Heart left ventricle (tissue), 16 donors: ENCODE measurements at regions not wholly inside any gene's neighbourhood (a gene's known extent, or its start where the extent isn't known, plus 50 kb on each side); places are given as distances from the start of the nearest gene placed in this dataset.

Source experiments
- ATAC-seq, 4 donors: fragments of 200-7000 bp; cut with Tn5 transposase; one replicate each; pipeline ENCODE4 v1.9.1; 2020 to 2022; ENCODE audit warnings: moderate library complexity in 4 of 4, mild to moderate bottlenecking in 3 of 4, moderate number of reproducible peaks in 1 of 4
- DNase-seq, 5 donors: peaks; one replicate each; pipeline ENCODE4 v3.0.0-alpha.2; 2020
- H3K27ac ChIP-seq, 12 donors: fragments of 200-600 bp; sonication (generic) in 4 of 12; one replicate each; pipeline versions ENCODE4 v1.5.0 to v1.8.0; 2016 to 2022; ENCODE audit warnings: mild to moderate bottlenecking in 2 of 12
- H3K27me3 ChIP-seq, 9 donors: fragments of 200-600 bp; sonication (generic) in 2 of 9; one replicate each; pipeline versions ENCODE4 v1.5.1 to v1.8.0; 2016 to 2022; ENCODE audit warnings: mild to moderate bottlenecking in 3 of 9
- H3K36me3 ChIP-seq, 9 donors: fragments of 200-600 bp; sonication (generic) in 2 of 9; one replicate each; pipeline versions ENCODE4 v1.5.0 to v1.8.0; 2018 to 2022; ENCODE audit warnings: mild to moderate bottlenecking in 2 of 9
- H3K4me1 ChIP-seq, 12 donors: fragments of 200-600 bp; sonication (generic) in 4 of 12; one replicate each; pipeline versions ENCODE4 v1.5.0 to v1.8.0; 2016 to 2022; ENCODE audit warnings: mild to moderate bottlenecking in 3 of 12
- H3K4me3 ChIP-seq, 12 donors: fragments of 200-600 bp; sonication (generic) in 4 of 12; one replicate each; pipeline versions ENCODE4 v1.5.0 to v1.8.0; 2017 to 2022; ENCODE audit warnings: mild to moderate bottlenecking in 9 of 12, moderate library complexity in 4 of 12
- H3K9me3 ChIP-seq, 12 donors: fragments of 200-600 bp; sonication (generic) in 4 of 12; one replicate each; pipeline versions ENCODE4 v1.5.0 to v1.8.0; 2016 to 2022; ENCODE audit warnings: mild to moderate bottlenecking in 1 of 12
- POLR2A ChIP-seq, 2 donors: fragments of 450-650 bp; IDR thresholded peaks; one replicate each; pipeline ENCODE4 v1.6.1; 2017; ENCODE audit warnings: antibody characterized with exemption in 2 of 2, mild to moderate bottlenecking in 2 of 2, moderate library complexity in 2 of 2
- WGBS, 4 donors: extraction: QIAGEN DNeasy Blood & Tissue Kit in 2 of 4; methylation state at CpG; one replicate each; pipeline versions ENCODE4 v1.1.5 to v1.1.7; 2013 to 2018; 5-methylcytosine and 5-hydroxymethylcytosine counted together
- intact Hi-C, 10 donors: fragments of 100-400 bp; cut with DNase I; formaldehyde crosslinking; loops; one replicate each; pipeline versions ENCODE4 v1.11.1 to v1.14.2; 2022
- TF ChIP-seq, protein P1 (sequence below), 12 donors: fragments of 200-600 bp; sonication (generic) in 4 of 12; IDR thresholded peaks; one replicate each; pipeline versions ENCODE4 v1.5.0 to v1.8.0; 2018 to 2022; ENCODE audit warnings: antibody characterized with exemption in 12 of 12, mild to moderate bottlenecking in 5 of 12
- donor health status: ischemic (EF 13 %, LVEDD 7.1; RV severe dilation, severe dysfunction).
- donor health status: healthy with polysubstance abuse.
- donor health status: DM: no; HTN: yes; CAD: no.
- donor health status: DM: no; HTN: no; CAD: no.
- donor health status: ischemic (EF 25% LVEDD 6.9; RV normal size, moderate dysfunction).
- donor health status: ischemic (EF 25% LVEDD 5.7; RV mildly dilated, moderate dysfunction).
- donor health status: healthy.
- donor health status: DM: yes; HTN: yes; CAD: no.
- donor health status: ischemic (EF 35%, LVEDD 5.7; RV mildly dilated, moderate dysfunction).
- donor health status: nonischemic (EF 11% LVEDD 7.7; RV severe dilation, severe dysfunction).
- donor health status: DM: yes; HTN: yes; CAD: no.
- donor health status: PGD.
- donor health status: ischemic (EF 29% LVEDD 5.4; RV normal size, mild dysfunction).
- donor health status: nonischemic (EF 23%, LVEDD 6.1; RV moderate dilation, normal function).

DNA sequence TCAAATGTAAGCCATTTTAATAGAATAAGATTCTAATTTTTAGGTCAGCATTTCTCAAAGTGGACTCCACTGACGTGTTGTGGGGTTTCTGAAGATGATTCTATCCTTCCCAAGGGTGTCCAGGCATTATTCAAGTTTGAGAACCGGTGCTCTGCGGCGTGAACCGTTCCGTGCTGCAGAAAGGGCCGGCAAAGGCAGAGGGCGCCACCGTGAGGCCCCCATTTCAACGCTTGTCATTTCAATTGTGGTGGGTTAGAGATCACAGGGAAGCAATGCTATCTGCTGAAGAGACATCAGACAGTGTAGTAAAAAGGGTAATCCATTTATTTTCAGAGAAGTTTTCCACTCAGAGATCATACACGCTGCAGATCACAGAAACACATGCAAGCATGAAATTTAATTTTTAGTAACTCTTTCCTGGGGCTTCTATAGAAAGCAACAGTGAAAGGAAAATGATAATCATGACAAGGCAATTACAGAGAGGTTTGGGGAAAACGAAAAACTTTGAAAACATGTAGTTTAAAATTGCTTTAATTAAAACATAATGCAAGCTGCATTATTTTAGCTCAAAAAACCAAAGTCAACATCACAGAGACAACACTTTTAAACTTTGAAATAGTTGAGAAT lies 201.7 kb downstream of the EXOC5 start:
- peak in 1 of 5 donors; percentile 25 for DNase-seq
- ATAC-seq, result no peak

DNA sequence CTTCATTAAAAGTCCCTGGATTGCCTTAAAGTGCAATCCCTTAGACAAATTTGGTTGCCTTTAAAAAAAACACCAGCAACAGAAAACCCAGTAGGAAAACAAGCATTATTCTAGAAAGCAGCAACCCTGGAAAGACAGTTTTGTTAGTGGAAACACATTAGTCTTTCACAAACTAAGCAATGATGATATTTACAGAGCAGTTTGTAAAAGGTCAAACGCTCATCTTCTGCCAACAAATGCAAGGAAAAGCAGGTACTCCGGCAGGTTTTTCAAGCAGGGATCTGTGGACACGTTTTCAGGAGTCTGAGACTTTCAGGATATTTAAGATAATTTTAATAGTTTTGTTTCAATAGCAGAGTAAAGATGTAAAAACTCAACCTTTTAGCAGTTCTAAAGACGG lies 202.2 kb downstream of the EXOC5 start:
- no peaks in the 10 kb centered on the region for H3K36me3 ChIP-seq
- no peak overlapping the region for H3K4me3 ChIP-seq
- intact Hi-C loops, result loop anchor here in 1 of 10 donors (5.0 kb wide), 1 partner anchor 574 kb away; no protein-coding TSS in a partner anchor
- no peak overlapping the region for H3K27ac ChIP-seq
- no peaks in the 10 kb centered on the region for H3K4me1 ChIP-seq
- H3K9me3 ChIP-seq, result no peaks in the 10 kb centered on the region
- WGBS, 4 donors, result 60 to 65% (median 62%) methylated on average over 4 of the region's 4 CpGs
- TF ChIP-seq POLR2A (IDR thresholded peaks at IDR 0.05), result no peak
- ATAC-seq (no peak), DNase-seq (no peak)
- H3K27me3 ChIP-seq, result peaks cover 0 to 42% (median 21%) of the 10 kb centered on the region in 9 donors

More for the DNA sequence above, 201.7 kb downstream of the EXOC5 start:
- intact Hi-C loops, result loop anchor here in 1 of 10 donors (5.0 kb wide), 1 partner anchor 575 kb away; no protein-coding TSS in a partner anchor
- Histone ChIP-seq H3K27ac (no peak overlapping the region), H3K27me3 (peaks cover 0 to 41% (median 21%) of the 10 kb centered on the region in 9 donors), H3K4me3 (no peak overlapping the region), H3K4me1 (no peaks in the 10 kb centered on the region), H3K36me3 (no peaks in the 10 kb centered on the region), H3K9me3 (no peaks in the 10 kb centered on the region)
- TF ChIP-seq, protein P1, sequence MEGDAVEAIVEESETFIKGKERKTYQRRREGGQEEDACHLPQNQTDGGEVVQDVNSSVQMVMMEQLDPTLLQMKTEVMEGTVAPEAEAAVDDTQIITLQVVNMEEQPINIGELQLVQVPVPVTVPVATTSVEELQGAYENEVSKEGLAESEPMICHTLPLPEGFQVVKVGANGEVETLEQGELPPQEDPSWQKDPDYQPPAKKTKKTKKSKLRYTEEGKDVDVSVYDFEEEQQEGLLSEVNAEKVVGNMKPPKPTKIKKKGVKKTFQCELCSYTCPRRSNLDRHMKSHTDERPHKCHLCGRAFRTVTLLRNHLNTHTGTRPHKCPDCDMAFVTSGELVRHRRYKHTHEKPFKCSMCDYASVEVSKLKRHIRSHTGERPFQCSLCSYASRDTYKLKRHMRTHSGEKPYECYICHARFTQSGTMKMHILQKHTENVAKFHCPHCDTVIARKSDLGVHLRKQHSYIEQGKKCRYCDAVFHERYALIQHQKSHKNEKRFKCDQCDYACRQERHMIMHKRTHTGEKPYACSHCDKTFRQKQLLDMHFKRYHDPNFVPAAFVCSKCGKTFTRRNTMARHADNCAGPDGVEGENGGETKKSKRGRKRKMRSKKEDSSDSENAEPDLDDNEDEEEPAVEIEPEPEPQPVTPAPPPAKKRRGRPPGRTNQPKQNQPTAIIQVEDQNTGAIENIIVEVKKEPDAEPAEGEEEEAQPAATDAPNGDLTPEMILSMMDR (IDR thresholded peaks at IDR 0.05), result peak; percentile 12 to 50 (median 36)
- no peak for TF ChIP-seq POLR2A (IDR thresholded peaks at IDR 0.05)
- WGBS, 4 donors, result 7 to 12% (median 9%) methylated on average over 12 of the region's 12 CpGs

DNA sequence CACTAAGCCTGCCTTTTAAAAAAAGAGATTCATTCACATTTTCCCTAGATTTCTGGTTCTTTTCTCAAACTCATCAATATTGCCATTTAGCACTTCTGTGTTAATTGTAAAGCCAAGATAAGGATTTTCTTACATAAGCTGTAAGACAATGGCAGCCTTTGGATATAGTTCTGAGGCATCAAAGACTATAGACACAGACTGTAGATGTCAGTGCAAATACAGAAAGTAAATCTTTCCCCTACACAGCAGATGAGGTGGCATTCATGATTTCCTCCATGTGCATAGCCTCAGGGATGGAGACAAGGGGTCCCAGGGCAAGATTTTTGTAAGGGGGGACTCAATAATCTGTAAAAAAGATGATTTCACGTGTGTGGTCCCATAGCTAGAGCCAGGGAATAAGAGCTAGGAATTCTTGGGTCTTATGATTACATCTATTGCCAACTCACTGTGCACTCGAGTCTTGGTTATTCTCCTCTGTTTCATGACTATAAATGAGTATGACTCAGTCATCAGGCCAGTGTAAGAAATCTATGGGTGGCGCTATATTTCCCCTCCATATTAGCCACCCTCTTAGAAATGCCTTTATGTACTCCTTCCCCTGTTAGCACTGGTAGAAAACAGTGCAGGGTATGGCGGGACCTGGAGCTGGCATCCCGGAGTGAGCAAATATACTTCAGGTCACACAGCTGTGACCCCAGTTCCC lies 207.5 kb downstream of the EXOC5 start:
- WGBS, 4 donors, result 85 to 95% (median 87%) methylated on average over 5 of the region's 5 CpGs
- no peak for TF ChIP-seq POLR2A (IDR thresholded peaks at IDR 0.05)
- TF ChIP-seq, protein P1 (IDR thresholded peaks at IDR 0.05), result no peak
- no peak for ATAC-seq

DNA sequence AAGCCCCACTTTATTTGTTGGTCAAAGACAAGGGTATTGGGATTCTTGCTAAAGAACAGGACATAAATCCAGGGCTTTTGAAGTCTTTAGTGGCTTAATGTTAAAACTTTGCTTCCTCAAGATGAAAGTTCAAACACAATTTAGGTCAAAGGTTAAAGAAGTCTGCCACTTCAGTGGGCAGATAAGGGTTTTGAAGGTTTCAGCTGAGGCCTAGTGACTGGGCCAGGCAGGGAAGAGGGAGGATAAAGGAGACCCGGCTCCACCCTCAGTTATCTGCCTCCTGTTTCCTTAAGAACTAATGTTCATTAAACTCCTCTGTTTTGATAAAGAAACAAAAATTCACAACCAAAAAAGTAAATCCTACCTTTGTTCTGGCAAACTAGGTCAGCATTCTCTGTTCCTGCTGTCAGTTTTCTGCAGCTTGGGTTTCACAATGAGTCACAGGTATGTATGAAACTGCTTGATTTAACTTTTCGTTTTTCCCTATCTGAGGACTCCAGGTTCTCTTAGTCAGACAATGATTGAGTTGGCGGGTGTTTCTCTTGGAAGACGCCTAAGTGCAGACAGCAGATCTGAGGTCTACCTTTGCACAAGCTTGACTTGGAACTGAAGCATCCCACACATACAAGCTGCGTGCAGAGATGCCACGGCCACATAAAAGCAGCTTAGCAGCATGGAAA lies 208.3 kb downstream of the EXOC5 start:
- Histone ChIP-seq H3K4me1 (no peaks in the 10 kb centered on the region), H3K27ac (no peak overlapping the region), H3K4me3 (no peak overlapping the region), H3K36me3 (no peaks in the 10 kb centered on the region), H3K27me3 (peaks cover 0 to 7% (median 0%) of the 10 kb centered on the region in 9 donors), H3K9me3 (no peaks in the 10 kb centered on the region)
- ATAC-seq, result peak in 1 of 4 donors; percentile 46
- intact Hi-C loops, result no loop called here
- DNase-seq, result no peak
- whole genome bisulfite sequencing, 4 donors, result 46 to 58% (median 52%) methylated on average over 6 of the region's 6 CpGs
- TF ChIP-seq POLR2A (IDR thresholded peaks at IDR 0.05), result no peak
- TF ChIP-seq, protein P1 (IDR thresholded peaks at IDR 0.05), result no peak

More for the DNA sequence above, 207.5 kb downstream of the EXOC5 start:
- intact Hi-C loops, result no loop called here
- DNase-seq, result no peak
- Histone ChIP-seq H3K9me3 (no peaks in the 10 kb centered on the region), H3K27ac (no peak overlapping the region), H3K27me3 (peaks cover 0 to 8% (median 0%) of the 10 kb centered on the region in 9 donors), H3K4me3 (no peak overlapping the region), H3K4me1 (no peaks in the 10 kb centered on the region), H3K36me3 (no peaks in the 10 kb centered on the region)
